Psoas muscle (tissue), 7 donors: ENCODE measurements at regions not wholly inside any gene's neighbourhood (a gene's known extent, or its start where the extent isn't known, plus 50 kb on each side); places are given as distances from the start of the nearest gene placed in this dataset.
A peak's percentile ranks its signal among the peaks of the same experiment; 100 is the strongest.

ENCODE experiments used
- ATAC-seq, 4 donors: fragments of 200-7000 bp; cut with Tn5 transposase; one replicate each; pipeline ENCODE4 v1.9.1; 2020; ENCODE audit warnings: moderate library complexity in 3 of 4, mild to moderate bottlenecking in 2 of 4
- DNase-seq, 2 donors: peaks; one replicate each; pipeline ENCODE4 v3.0.0-alpha.2; 2020
- H3K27ac ChIP-seq: fragments of 200-600 bp; one replicate; pipeline ENCODE4 v1.8.0; 2022
- H3K27me3 ChIP-seq, 3 donors: fragments of 200-600 bp in 1 of 3; one replicate each; pipeline versions ENCODE4 v1.6.1 to v1.8.0; 2013 to 2022; ENCODE audit warnings: low read length in 2 of 3, mild to moderate bottlenecking in 2 of 3, moderate library complexity in 1 of 3; ENCODE audit not compliant: insufficient read depth in 3 of 3
- H3K36me3 ChIP-seq, 2 donors: fragments of 200-600 bp in 1 of 2; one replicate each; pipeline versions ENCODE4 v1.6.1 to v1.8.0; 2013 to 2022; ENCODE audit warnings: low read depth in 1 of 2, mild to moderate bottlenecking in 1 of 2, moderate library complexity in 1 of 2; ENCODE audit not compliant: insufficient read depth in 1 of 2
- H3K4me1 ChIP-seq: fragments of 200-600 bp; one replicate; pipeline ENCODE4 v1.8.0; 2022
- H3K4me3 ChIP-seq: fragments of 200-600 bp; one replicate; pipeline ENCODE4 v1.8.0; 2022; ENCODE audit warnings: mild to moderate bottlenecking
- H3K9me3 ChIP-seq: fragments of 200-600 bp; one replicate; pipeline ENCODE4 v1.8.0; 2022
- CTCF ChIP-seq: fragments of 200-600 bp; IDR thresholded peaks from one replicate; pipeline ENCODE4 v1.8.0; 2022; ENCODE audit warnings: antibody characterized with exemption
- WGBS, 3 donors: extraction: QIAGEN DNeasy Blood & Tissue Kit; methylation state at CpG; one replicate each; pipeline versions ENCODE4 v1.1.6 to v1.1.7; 2013; 5-methylcytosine and 5-hydroxymethylcytosine counted together
- intact Hi-C, 2 donors: fragments of 100-400 bp; cut with DNase I; formaldehyde crosslinking; loops; one replicate each; pipeline versions ENCODE4 v1.11.0 to v1.14.2; 2022
- donor health status: healthy with polysubstance abuse.
- donor health status: DM: no; HTN: no; CAD: no; lungs with moderate emphysema.
- donor health status: Bipolar disorder and iron deficiency.
- donor health status: healthy.
- donor health status: DM: yes; HTN: yes; CAD: no.
- donor health status: DM: no; HTN: no; CAD: no.
- donor health status: DM: yes; HTN: yes; CAD: no.

GRCh38 chr2:237150186-237150585 lies 64.5 kb downstream of the COPS8 start:
- intact Hi-C loops: loop anchor here in 1 of 2 donors (10.0 kb wide), 1 partner anchor 325 kb away; no protein-coding TSS in a partner anchor
- DNase-seq (no peak), ATAC-seq (no peak)
- Histone ChIP-seq H3K4me3 (no peak overlapping the region), H3K4me1 (no peaks in the 10 kb centered on the region), H3K9me3 (peaks cover 20% of the 10 kb centered on the region), H3K36me3 (no peaks in the 10 kb centered on the region), H3K27ac (peak overlapping the region; percentile 23), H3K27me3 (no peaks in the 10 kb centered on the region)
- 81 to 100% (median 86%) methylated on average over 1 of the region's 1 CpG for WGBS, 3 donors
- no peak for TF ChIP-seq CTCF

GRCh38 chr2:237150831-237151375 lies 65.2 kb downstream of the COPS8 start:
- TF ChIP-seq CTCF: no peak
- peaks cover 20% of the 10 kb centered on the region for H3K9me3 ChIP-seq
- no peak for ATAC-seq
- H3K36me3 ChIP-seq: no peaks in the 10 kb centered on the region
- H3K4me1 ChIP-seq: no peaks in the 10 kb centered on the region
- H3K4me3 ChIP-seq: no peak overlapping the region
- 90 to 98% (median 92%) methylated on average over 6 of the region's 6 CpGs for WGBS, 3 donors
- no peak for DNase-seq
- intact Hi-C loops: loop anchor here in 1 of 2 donors (10.0 kb wide), 1 partner anchor 324 kb away; no protein-coding TSS in a partner anchor
- no peak overlapping the region for H3K27ac ChIP-seq
- no peaks in the 10 kb centered on the region for H3K27me3 ChIP-seq

- H3K4me3 ChIP-seq: no peak overlapping the region
- H3K4me1 ChIP-seq: no peaks in the 10 kb centered on the region
- ATAC-seq (no peak), DNase-seq (no peak)
- 84 to 87% (median 85%) methylated on average over 9 of the region's 9 CpGs for WGBS, 3 donors
- no peaks in the 10 kb centered on the region for H3K36me3 ChIP-seq
- no peak for TF ChIP-seq CTCF
- peaks cover 8% of the 10 kb centered on the region for H3K9me3 ChIP-seq
- intact Hi-C loops: loop anchor here in 1 of 2 donors (10.0 kb wide), 1 partner anchor 322 kb away; no protein-coding TSS in a partner anchor
- no peak overlapping the region for H3K27ac ChIP-seq
- no peaks in the 10 kb centered on the region for H3K27me3 ChIP-seq
Observed at GRCh38 chr2:237152361-237152760, 66.7 kb downstream of the COPS8 start.

GRCh38 chr2:237153181-237153580 lies 67.5 kb downstream of the COPS8 start:
- WGBS, 3 donors: 57 to 72% (median 65%) methylated on average over 6 of the region's 6 CpGs
- Histone ChIP-seq H3K4me1 (no peaks in the 10 kb centered on the region), H3K27ac (no peak overlapping the region), H3K36me3 (no peaks in the 10 kb centered on the region), H3K4me3 (no peak overlapping the region), H3K27me3 (no peaks in the 10 kb centered on the region), H3K9me3 (no peaks in the 10 kb centered on the region)
- TF ChIP-seq CTCF: no peak
- DNase-seq (no peak), ATAC-seq (no peak)
- intact Hi-C loops: loop anchor here in 1 of 2 donors (10.0 kb wide), 1 partner anchor 322 kb away; no protein-coding TSS in a partner anchor
